ENCODE measurements at regions not wholly inside any gene's neighbourhood (a gene's known extent, or its start where the extent isn't known, plus 50 kb on each side); places are given as distances from the start of the nearest gene placed in this dataset.

DNA sequence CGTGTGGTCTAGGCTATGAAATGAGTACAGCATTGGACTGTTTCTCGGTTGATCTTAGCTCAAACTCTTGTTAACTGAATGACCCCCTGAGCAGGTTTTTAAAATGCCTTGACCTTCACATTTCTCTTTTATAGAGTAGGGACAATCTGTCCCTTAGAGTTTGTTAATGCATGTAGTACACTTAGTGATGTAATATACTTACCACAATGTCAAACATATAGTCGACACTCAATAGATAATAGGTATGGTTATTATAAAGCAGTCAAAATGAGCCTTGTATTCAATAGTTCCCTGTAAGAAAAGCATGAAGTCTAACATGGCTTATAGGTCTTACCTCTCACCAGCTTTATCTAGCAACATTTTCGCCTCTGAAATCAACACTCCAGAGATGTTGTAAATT is 161.0 kb upstream of the RUNX1 start:
- no peaks in the 10 kb centered on the region for H4K20me1 ChIP-seq (ENCODE audit: insufficient read depth)
- no peak for DNase-seq
- 82% methylated on average over 4 of the region's 4 CpGs for WGBS (ENCODE audit: low lambda C conversion rate)
- H3K4me1 ChIP-seq (ENCODE audit: control insufficient read depth in 1 of 2, insufficient read depth in 2 of 2, low read depth in 1 of 2, low read length in 1 of 2): peaks cover 0 to 6% of the 10 kb centered on the region in 2 experiments; a peak in 1 of 4 replicates
- TF ChIP-seq GABPA (IDR thresholded peaks at IDR 0.05; ENCODE audit: low read depth) (no peak), MXI1 (IDR thresholded peaks at IDR 0.05; ENCODE audit: low read depth, low read length) (no peak), RXRA (IDR thresholded peaks at IDR 0.05; ENCODE audit: borderline replicate concordance, low read depth) (no peak), EZH2phosphoT487 (IDR thresholded peaks at IDR 0.05; ENCODE audit: borderline replicate concordance, low read depth) (no peak), SMC3 (IDR thresholded peaks at IDR 0.05; ENCODE audit: low read depth, low read length) (no peak)
- TF ChIP-seq, protein P1, sequence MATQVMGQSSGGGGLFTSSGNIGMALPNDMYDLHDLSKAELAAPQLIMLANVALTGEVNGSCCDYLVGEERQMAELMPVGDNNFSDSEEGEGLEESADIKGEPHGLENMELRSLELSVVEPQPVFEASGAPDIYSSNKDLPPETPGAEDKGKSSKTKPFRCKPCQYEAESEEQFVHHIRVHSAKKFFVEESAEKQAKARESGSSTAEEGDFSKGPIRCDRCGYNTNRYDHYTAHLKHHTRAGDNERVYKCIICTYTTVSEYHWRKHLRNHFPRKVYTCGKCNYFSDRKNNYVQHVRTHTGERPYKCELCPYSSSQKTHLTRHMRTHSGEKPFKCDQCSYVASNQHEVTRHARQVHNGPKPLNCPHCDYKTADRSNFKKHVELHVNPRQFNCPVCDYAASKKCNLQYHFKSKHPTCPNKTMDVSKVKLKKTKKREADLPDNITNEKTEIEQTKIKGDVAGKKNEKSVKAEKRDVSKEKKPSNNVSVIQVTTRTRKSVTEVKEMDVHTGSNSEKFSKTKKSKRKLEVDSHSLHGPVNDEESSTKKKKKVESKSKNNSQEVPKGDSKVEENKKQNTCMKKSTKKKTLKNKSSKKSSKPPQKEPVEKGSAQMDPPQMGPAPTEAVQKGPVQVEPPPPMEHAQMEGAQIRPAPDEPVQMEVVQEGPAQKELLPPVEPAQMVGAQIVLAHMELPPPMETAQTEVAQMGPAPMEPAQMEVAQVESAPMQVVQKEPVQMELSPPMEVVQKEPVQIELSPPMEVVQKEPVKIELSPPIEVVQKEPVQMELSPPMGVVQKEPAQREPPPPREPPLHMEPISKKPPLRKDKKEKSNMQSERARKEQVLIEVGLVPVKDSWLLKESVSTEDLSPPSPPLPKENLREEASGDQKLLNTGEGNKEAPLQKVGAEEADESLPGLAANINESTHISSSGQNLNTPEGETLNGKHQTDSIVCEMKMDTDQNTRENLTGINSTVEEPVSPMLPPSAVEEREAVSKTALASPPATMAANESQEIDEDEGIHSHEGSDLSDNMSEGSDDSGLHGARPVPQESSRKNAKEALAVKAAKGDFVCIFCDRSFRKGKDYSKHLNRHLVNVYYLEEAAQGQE (IDR thresholded peaks at IDR 0.05; ENCODE audit: low read depth, low read length): no peak
- CTCF ChIA-PET: no interaction called here
- POLR2A ChIA-PET: no interaction called here
- H3K4me3 ChIP-seq (ENCODE audit: low read depth in 2 of 2, low read length in 1 of 2): no peak overlapping the region
- no peak overlapping the region for H3K27ac ChIP-seq (ENCODE audit: low read depth in 2 of 2, low read length in 1 of 2)
- no peaks in the 10 kb centered on the region for H3F3A ChIP-seq (replicated peaks; ENCODE audit: insufficient read depth)
- no peaks in the 10 kb centered on the region for H3K79me2 ChIP-seq (ENCODE audit: insufficient read depth)
- no peaks in the 10 kb centered on the region for H3K9me3 ChIP-seq
- no peak overlapping the region for H2AFZ ChIP-seq (ENCODE audit: low read depth)
- no peak overlapping the region for H3K4me2 ChIP-seq
- no peak overlapping the region for H3K9ac ChIP-seq
- H3K36me3 ChIP-seq (replicated peaks in 1 of 2; ENCODE audit: control insufficient read depth in 1 of 2, insufficient read depth in 2 of 2, low read length in 1 of 2): no peaks in the 10 kb centered on the region
- H3K27me3 ChIP-seq (ENCODE audit: insufficient read depth): no peaks in the 10 kb centered on the region
- no peaks in the 10 kb centered on the region for H3K9me2 ChIP-seq

DNA sequence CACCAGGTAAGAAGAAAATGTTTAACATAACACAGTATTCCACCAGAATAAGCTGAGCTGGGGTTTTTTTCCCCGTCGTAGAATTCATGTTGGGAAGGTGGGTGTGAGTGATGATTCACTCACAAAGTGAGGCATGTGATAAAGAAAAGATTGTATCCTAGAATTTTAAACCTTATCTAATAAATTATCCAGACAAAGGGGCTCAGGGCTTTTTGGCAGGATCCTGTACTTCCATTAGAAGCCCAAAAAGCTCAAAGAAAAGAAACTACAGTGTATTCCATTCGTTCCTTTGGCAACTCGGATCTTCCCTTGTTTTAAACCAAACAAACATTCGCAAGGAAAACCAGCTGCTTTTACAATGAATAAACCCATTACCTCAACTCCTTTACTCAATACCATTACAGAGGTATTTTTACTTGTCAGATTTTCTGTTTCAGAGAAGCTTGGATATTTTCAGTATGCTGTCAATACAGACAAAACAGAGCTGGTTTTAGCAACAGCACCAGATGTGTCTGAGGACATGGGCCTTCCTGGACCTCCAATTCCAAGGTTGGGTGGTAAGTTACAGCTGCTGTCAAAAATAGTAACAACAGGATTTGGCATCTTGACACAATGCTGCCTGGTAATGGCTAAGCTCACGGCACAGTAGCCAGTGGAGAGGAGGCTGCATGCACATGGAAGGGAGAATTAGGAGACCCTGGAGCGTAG is 159.9 kb upstream of the RUNX1 start:
- Histone ChIP-seq H3K9me2 (no peaks in the 10 kb centered on the region), H3K4me1 (ENCODE audit: control insufficient read depth in 1 of 2, insufficient read depth in 2 of 2, low read depth in 1 of 2, low read length in 1 of 2) (peaks cover under 1 to 8% of the 10 kb centered on the region in 2 experiments; a peak in 2 of 4 replicates), H4K20me1 (ENCODE audit: insufficient read depth) (no peaks in the 10 kb centered on the region), H3K36me3 (replicated peaks in 1 of 2; ENCODE audit: control insufficient read depth in 1 of 2, insufficient read depth in 2 of 2, low read length in 1 of 2) (no peaks in the 10 kb centered on the region), H2AFZ (ENCODE audit: low read depth) (no peak overlapping the region), H3K4me2 (no peak overlapping the region), H3K9ac (no peak overlapping the region), H3K4me3 (ENCODE audit: low read depth in 2 of 2, low read length in 1 of 2) (no peak overlapping the region), H3K9me3 (no peaks in the 10 kb centered on the region), H3K27me3 (ENCODE audit: insufficient read depth) (no peaks in the 10 kb centered on the region), H3K27ac (ENCODE audit: low read depth in 2 of 2, low read length in 1 of 2) (no peak overlapping the region), H3K79me2 (ENCODE audit: insufficient read depth) (no peaks in the 10 kb centered on the region), H3F3A (replicated peaks; ENCODE audit: insufficient read depth) (peaks cover 9% of the 10 kb centered on the region)
- WGBS (ENCODE audit: low lambda C conversion rate): 66% methylated on average over 7 of the region's 7 CpGs
- TF ChIP-seq FOSL2 (IDR thresholded peaks at IDR 0.05; ENCODE audit: borderline replicate concordance, low read depth): no peak
- no peak for TF ChIP-seq MEF2A (IDR thresholded peaks at IDR 0.05; ENCODE audit: borderline replicate concordance, low read depth)
- ChIA-PET CTCF (no interaction called here), POLR2A (no interaction called here)
- no peak for DNase-seq

Measured in SK-N-SH (cell line).